ENCODE measurements at regions not wholly inside any gene's neighbourhood (a gene's known extent, or its start where the extent isn't known, plus 50 kb on each side); places are given as distances from the start of the nearest gene placed in this dataset.

- TF ChIP-seq ZNF791 (tag by site-specific recombination; IDR thresholded peaks at IDR 0.05): no peak
- no peak for TF ChIP-seq ZNF514 (tag by site-specific recombination; IDR thresholded peaks at IDR 0.05)
- no peak for TF ChIP-seq CTCF (tag by site-specific recombination; IDR thresholded peaks at IDR 0.05)
- TF ChIP-seq ZNF677 (tag by site-specific recombination; IDR thresholded peaks at IDR 0.05): no peak
- TF ChIP-seq ZNF768 (tag by site-specific recombination; IDR thresholded peaks at IDR 0.05): no peak
- TF ChIP-seq ZNF549 (tag by site-specific recombination; IDR thresholded peaks at IDR 0.05): no peak
- no peak for TF ChIP-seq YY2 (tag by site-specific recombination; IDR thresholded peaks at IDR 0.05)
- no peak for TF ChIP-seq TCF7L2 (IDR thresholded peaks at IDR 0.05; ENCODE audit: borderline replicate concordance, low read depth, low read length)
Observed at GRCh38 chr20:12020846-12021245, 103.2 kb downstream of the BTBD3 start.
